ENCODE measurements at regions not wholly inside any gene's neighbourhood (a gene's known extent, or its start where the extent isn't known, plus 50 kb on each side); places are given as distances from the start of the nearest gene placed in this dataset.

DNA sequence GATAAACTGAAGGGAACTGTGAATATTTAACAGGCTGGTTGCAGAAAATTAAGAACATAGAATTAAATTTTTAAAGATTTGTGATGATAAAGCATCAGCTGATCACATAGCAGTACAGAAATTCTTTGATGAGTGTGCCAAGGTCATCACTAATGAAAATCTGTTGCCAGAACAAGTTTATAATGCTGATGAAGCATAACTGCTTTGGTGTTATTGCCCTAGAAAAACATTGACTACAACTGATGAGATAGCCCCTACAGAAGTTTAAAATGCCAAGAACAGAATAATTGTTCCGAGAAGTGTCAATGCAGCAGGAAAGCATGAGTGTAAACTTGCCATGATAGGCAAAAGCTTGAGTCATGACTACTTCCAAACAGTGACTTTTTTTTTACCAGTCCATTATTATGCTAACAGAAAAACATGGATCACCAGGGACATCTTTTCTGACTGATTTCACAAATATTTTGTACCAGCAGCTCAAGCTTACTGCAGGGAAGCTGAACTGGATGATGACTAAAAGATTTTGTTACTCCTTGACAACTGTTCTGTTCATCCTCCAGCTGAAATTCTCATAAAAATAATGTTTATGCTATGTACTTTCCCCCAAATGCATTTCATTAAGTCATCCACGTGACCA lies 1136.6 kb downstream of the FAT4 start:
- TF ChIP-seq, protein P1, sequence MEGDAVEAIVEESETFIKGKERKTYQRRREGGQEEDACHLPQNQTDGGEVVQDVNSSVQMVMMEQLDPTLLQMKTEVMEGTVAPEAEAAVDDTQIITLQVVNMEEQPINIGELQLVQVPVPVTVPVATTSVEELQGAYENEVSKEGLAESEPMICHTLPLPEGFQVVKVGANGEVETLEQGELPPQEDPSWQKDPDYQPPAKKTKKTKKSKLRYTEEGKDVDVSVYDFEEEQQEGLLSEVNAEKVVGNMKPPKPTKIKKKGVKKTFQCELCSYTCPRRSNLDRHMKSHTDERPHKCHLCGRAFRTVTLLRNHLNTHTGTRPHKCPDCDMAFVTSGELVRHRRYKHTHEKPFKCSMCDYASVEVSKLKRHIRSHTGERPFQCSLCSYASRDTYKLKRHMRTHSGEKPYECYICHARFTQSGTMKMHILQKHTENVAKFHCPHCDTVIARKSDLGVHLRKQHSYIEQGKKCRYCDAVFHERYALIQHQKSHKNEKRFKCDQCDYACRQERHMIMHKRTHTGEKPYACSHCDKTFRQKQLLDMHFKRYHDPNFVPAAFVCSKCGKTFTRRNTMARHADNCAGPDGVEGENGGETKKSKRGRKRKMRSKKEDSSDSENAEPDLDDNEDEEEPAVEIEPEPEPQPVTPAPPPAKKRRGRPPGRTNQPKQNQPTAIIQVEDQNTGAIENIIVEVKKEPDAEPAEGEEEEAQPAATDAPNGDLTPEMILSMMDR (IDR thresholded peaks at IDR 0.05; ENCODE audit: low read length): no peak
- TF ChIP-seq EZH2 (optimal IDR thresholded peaks at IDR 0.05; ENCODE audit: low read depth, low read length): no peak
- no peak for TF ChIP-seq EZH2phosphoT487 (IDR thresholded peaks at IDR 0.05; ENCODE audit: low read length)
